IMR-90 (cell line): ENCODE measurements at regions not wholly inside any gene's neighbourhood (a gene's known extent, or its start where the extent isn't known, plus 50 kb on each side); places are given as distances from the start of the nearest gene placed in this dataset.

ENCODE experiments used
- CEBPB ChIP-seq: IDR thresholded peaks from 2 replicates; pipeline ENCODE4 v1.6.1; 2012; ENCODE audit warnings: low read depth, low read length, improper control_type of control experiment
- CTCF ChIP-seq: conservative IDR thresholded peaks from 2 replicates; pipeline ENCODE4 v1.5.1; 2012; ENCODE audit warnings: mild to moderate bottlenecking, low read depth, low read length, improper control_type of control experiment
- POLR2A ChIP-seq: IDR thresholded peaks from 2 replicates; pipeline ENCODE4 v1.6.1; 2012; ENCODE audit warnings: mild to moderate bottlenecking, low read depth, low read length
- RFX5 ChIP-seq: IDR thresholded peaks from 2 replicates; pipeline ENCODE4 v1.8.0; 2012; ENCODE audit warnings: low read depth, mild to moderate bottlenecking, low read length, moderate library complexity
- USF2 ChIP-seq: fragments of 150-350 bp; IDR thresholded peaks from 2 replicates; pipeline ENCODE4 v1.6.1; 2017; ENCODE audit warnings: mild to moderate bottlenecking, antibody characterized with exemption, low read length, low read depth

DNA sequence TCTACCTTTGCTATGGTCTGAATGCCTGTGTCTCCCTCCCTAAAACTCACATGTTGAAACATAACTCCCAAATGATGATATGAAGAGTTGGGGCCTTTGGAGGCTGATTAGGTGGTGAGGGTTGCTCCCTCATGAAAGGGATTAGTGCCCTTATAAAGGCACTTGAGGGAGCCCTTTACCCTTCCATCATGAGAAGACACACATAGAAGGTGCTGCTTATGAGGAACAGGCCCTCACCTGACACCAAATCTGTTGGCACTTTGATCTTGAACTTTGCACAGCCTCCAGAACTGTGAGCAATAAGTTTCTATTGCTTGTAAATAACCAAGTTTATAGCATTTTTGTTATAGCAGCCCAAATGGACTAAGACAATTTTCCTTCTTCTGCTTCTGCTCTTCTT, 76.2 kb upstream of the ADAMTS9 start:
- TF ChIP-seq CTCF (no peak), USF2 (no peak), POLR2A (no peak), CEBPB (no peak), RFX5 (no peak)
